BLaER1 treated with 17β-estradiol and CSF1 and Interleukin-3, amounts not matched to agents 10 nM and 100 nM (cell line): ENCODE measurements at regions not wholly inside any gene's neighbourhood (a gene's known extent, or its start where the extent isn't known, plus 50 kb on each side); places are given as distances from the start of the nearest gene placed in this dataset.

Experiments used
- H3K27ac ChIP-seq, 11 experiments: shearing (Covaris generic); formaldehyde crosslinking; 2 replicates each; pipeline ENCODE4 v1.8.1; 2022
- H3K27me3 ChIP-seq, 11 experiments: shearing (Covaris generic); formaldehyde crosslinking; 2 replicates each; pipeline ENCODE4 v1.8.1; 2022
- H3K36me3 ChIP-seq, 11 experiments: shearing (Covaris generic); formaldehyde crosslinking; 2 replicates each; pipeline ENCODE4 v1.8.1; 2022
- H3K4me1 ChIP-seq, 10 experiments: shearing (Covaris generic); formaldehyde crosslinking; 2 replicates each; pipeline ENCODE4 v1.8.1; 2022
- H3K4me2 ChIP-seq, 11 experiments: shearing (Covaris generic); formaldehyde crosslinking; 2 replicates each; pipeline ENCODE4 v1.8.1; 2022
- H3K4me3 ChIP-seq, 10 experiments: shearing (Covaris generic); formaldehyde crosslinking; 2 replicates each; pipeline ENCODE4 v1.8.1; 2022
- H3K9ac ChIP-seq, 11 experiments: shearing (Covaris generic); formaldehyde crosslinking; 2 replicates each; pipeline ENCODE4 v1.8.1; 2022
- H3K9me3 ChIP-seq, 11 experiments: shearing (Covaris generic); formaldehyde crosslinking; replicated peaks in 1 of 11; 2 replicates each; pipeline ENCODE4 v1.8.1; 2022
- H4K20me1 ChIP-seq, 11 experiments: shearing (Covaris generic); formaldehyde crosslinking; 2 replicates each; pipeline ENCODE4 v1.8.1; 2022
- Cebpa-rat ChIP-seq, 11 experiments: shearing (Covaris generic); IDR thresholded peaks; 2 replicates each; pipeline ENCODE4 v1.8.1; 2022

- Histone ChIP-seq H3K27ac (no peak overlapping the region), H3K9ac (no peak overlapping the region), H3K27me3 (no peaks in the 10 kb centered on the region), H3K4me1 (no peaks in the 10 kb centered on the region), H3K4me2 (no peak overlapping the region), H3K4me3 (no peak overlapping the region), H3K36me3 (no peaks in the 10 kb centered on the region), H3K9me3 (no peaks in the 10 kb centered on the region), H4K20me1 (no peaks in the 10 kb centered on the region; a peak in 1 of 22 replicates)
- TF ChIP-seq Cebpa-rat (IDR thresholded peaks at IDR 0.05): no peak
Measured at GRCh38 chr12:107912421-107913004, 138.0 kb downstream of the ASCL4 start.

- H3K4me1 ChIP-seq: no peaks in the 10 kb centered on the region
- H3K27me3 ChIP-seq: no peaks in the 10 kb centered on the region
- H3K4me2 ChIP-seq: no peak overlapping the region
- TF ChIP-seq Cebpa-rat (IDR thresholded peaks at IDR 0.05): no peak
- no peak overlapping the region for H3K27ac ChIP-seq
- H3K9ac ChIP-seq: no peak overlapping the region
- H3K36me3 ChIP-seq: no peaks in the 10 kb centered on the region
- H4K20me1 ChIP-seq: no peaks in the 10 kb centered on the region; a peak in 1 of 22 replicates
- no peaks in the 10 kb centered on the region for H3K9me3 ChIP-seq
- no peak overlapping the region for H3K4me3 ChIP-seq
Measured at GRCh38 chr12:107914460-107914977, 140.0 kb downstream of the ASCL4 start.

- Histone ChIP-seq H3K4me2 (no peak overlapping the region), H3K27ac (no peak overlapping the region), H3K36me3 (no peaks in the 10 kb centered on the region), H3K4me1 (no peaks in the 10 kb centered on the region), H3K9ac (no peak overlapping the region), H4K20me1 (no peaks in the 10 kb centered on the region; a peak in 1 of 22 replicates), H3K27me3 (no peaks in the 10 kb centered on the region), H3K9me3 (no peaks in the 10 kb centered on the region), H3K4me3 (no peak overlapping the region)
- TF ChIP-seq Cebpa-rat (IDR thresholded peaks at IDR 0.05): no peak
Measured at GRCh38 chr12:107917912-107918800, 143.7 kb downstream of the ASCL4 start.

DNA sequence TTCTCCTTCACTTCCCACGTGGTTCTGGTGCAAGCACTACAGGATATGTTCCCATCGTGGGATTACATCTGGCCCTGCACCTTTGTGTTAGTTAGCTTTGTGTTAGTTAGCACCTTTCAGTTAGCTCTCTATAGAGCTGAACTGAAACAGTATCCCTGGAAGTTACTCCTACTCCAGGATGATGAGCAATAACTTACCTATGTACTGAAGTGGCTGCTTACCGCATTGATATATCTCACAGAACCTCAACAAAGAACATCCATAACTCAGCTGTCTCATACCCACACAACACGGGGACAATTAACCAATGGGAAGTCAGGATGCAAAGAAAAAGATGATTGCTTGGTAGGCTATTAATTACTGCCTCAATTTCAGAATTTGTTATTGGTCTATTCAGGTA is 146.6 kb downstream of the ASCL4 start:
- Histone ChIP-seq H3K4me3 (no peak overlapping the region), H3K27ac (no peak overlapping the region), H3K9ac (no peak overlapping the region), H3K4me1 (no peaks in the 10 kb centered on the region), H3K27me3 (no peaks in the 10 kb centered on the region), H3K36me3 (no peaks in the 10 kb centered on the region), H3K4me2 (no peak overlapping the region), H3K9me3 (no peaks in the 10 kb centered on the region), H4K20me1 (no peaks in the 10 kb centered on the region; a peak in 1 of 22 replicates)
- TF ChIP-seq Cebpa-rat (IDR thresholded peaks at IDR 0.05): no peak

DNA sequence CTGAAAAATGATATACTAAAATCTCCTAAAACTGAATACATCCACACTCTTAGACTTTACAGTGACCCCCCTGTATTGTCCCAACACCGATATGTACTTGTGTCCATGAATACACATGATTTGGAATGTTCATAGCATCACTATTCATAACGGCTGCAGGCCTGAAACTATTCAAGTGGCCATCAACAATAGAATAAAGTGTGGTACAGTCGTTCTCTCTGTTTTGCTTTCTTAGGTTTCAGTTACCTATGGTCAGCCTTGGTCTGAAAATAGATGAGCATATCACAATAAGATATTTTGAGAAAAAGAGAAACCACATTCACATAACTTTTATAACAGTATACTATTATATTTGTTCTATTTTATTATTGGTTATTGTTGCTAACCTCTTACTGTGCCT is 150.6 kb downstream of the ASCL4 start:
- Histone ChIP-seq H3K4me3 (no peak overlapping the region), H3K27ac (no peak overlapping the region), H3K9me3 (no peaks in the 10 kb centered on the region), H3K27me3 (no peaks in the 10 kb centered on the region), H3K36me3 (no peaks in the 10 kb centered on the region), H3K4me1 (no peaks in the 10 kb centered on the region), H3K9ac (no peak overlapping the region), H4K20me1 (no peaks in the 10 kb centered on the region), H3K4me2 (no peak overlapping the region)
- TF ChIP-seq Cebpa-rat (IDR thresholded peaks at IDR 0.05): no peak

GRCh38 chr12:107929436-107929835 is 154.9 kb downstream of the ASCL4 start:
- Histone ChIP-seq H3K27ac (no peak overlapping the region), H4K20me1 (no peaks in the 10 kb centered on the region), H3K36me3 (no peaks in the 10 kb centered on the region), H3K9ac (no peak overlapping the region), H3K9me3 (no peaks in the 10 kb centered on the region), H3K4me2 (no peak overlapping the region), H3K27me3 (no peaks in the 10 kb centered on the region), H3K4me3 (no peak overlapping the region), H3K4me1 (no peaks in the 10 kb centered on the region)
- TF ChIP-seq Cebpa-rat (IDR thresholded peaks at IDR 0.05): no peak

GRCh38 chr12:107931761-107932160 is 157.3 kb downstream of the ASCL4 start:
- H3K4me2 ChIP-seq: no peak overlapping the region

GRCh38 chr12:107938446-107938845 is 163.9 kb downstream of the ASCL4 start:
- no peaks in the 10 kb centered on the region for H3K27me3 ChIP-seq
- no peak for TF ChIP-seq Cebpa-rat (IDR thresholded peaks at IDR 0.05)
- no peaks in the 10 kb centered on the region for H4K20me1 ChIP-seq
- no peaks in the 10 kb centered on the region for H3K4me1 ChIP-seq
- peaks cover 6 to 17% (median 10%) of the 10 kb centered on the region in 11 experiments; a peak in 17 of 22 replicates for H3K9me3 ChIP-seq
- no peaks in the 10 kb centered on the region for H3K36me3 ChIP-seq
- H3K4me3 ChIP-seq: no peak overlapping the region
- H3K9ac ChIP-seq: no peak overlapping the region
- no peak overlapping the region for H3K4me2 ChIP-seq
- no peak overlapping the region for H3K27ac ChIP-seq

More at GRCh38 chr12:107931761-107932160, 157.3 kb downstream of the ASCL4 start:
- Histone ChIP-seq H3K9ac (no peak overlapping the region), H3K27me3 (no peaks in the 10 kb centered on the region), H4K20me1 (no peaks in the 10 kb centered on the region), H3K36me3 (no peaks in the 10 kb centered on the region), H3K4me3 (no peak overlapping the region), H3K27ac (no peak overlapping the region), H3K9me3 (no peaks in the 10 kb centered on the region), H3K4me1 (no peaks in the 10 kb centered on the region)
- TF ChIP-seq Cebpa-rat (IDR thresholded peaks at IDR 0.05): no peak

DNA sequence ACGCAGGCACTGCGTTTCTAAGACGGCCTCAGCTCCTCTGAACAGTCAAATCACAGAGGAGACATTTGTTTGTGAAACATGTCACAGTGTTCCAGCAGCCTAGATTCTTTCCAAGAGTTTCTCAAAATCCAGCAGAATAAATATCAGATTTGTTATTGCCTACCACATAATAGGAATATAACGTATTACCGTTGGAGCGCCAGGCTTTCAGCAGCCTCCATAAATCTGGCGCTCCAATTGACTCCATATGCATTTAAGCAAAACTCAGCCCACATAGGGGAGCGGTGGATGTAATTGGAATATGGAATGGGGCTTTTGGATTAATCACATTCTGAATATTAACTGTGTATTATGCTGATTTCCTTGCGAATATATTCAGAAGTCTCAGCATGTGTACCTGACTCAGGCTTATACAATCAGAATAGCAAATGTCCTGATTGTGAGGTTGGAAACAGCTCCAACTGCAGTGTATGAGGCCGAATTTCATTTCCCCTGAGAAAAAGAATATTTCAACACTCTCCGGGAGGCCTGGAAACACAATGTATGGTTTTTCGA is 174.0 kb downstream of the ASCL4 start:
- TF ChIP-seq Cebpa-rat (IDR thresholded peaks at IDR 0.05): no peak
- no peaks in the 10 kb centered on the region for H3K4me1 ChIP-seq
- H3K9ac ChIP-seq: no peak overlapping the region
- H3K4me2 ChIP-seq: no peak overlapping the region
- H4K20me1 ChIP-seq: no peaks in the 10 kb centered on the region
- no peak overlapping the region for H3K27ac ChIP-seq
- H3K4me3 ChIP-seq: no peak overlapping the region
- no peaks in the 10 kb centered on the region for H3K27me3 ChIP-seq
- peaks cover 6 to 20% (median 15%) of the 10 kb centered on the region in 11 experiments; a peak in 16 of 22 replicates for H3K9me3 ChIP-seq
- no peaks in the 10 kb centered on the region for H3K36me3 ChIP-seq
